Activated CD8-positive, alpha-beta memory T cell treated with anti-CD3 and anti-CD28 coated beads, Interleukin-2, amount 10 ng/mL, durations not matched to agents 7 days and 5 days (primary cell): ENCODE measurements at regions not wholly inside any gene's neighbourhood (a gene's known extent, or its start where the extent isn't known, plus 50 kb on each side); places are given as distances from the start of the nearest gene placed in this dataset.

Source experiments
- ATAC-seq: fragments of 150-1000 bp; cut with Tn5 transposase; one replicate; pipeline ENCODE4 v1.10.0; 2021; ENCODE audit warnings: moderate library complexity
- CTCF ChIA-PET: fragments of 350-600 bp; sonication (Branson Sonifier 250); formaldehyde crosslinking; loops from one replicate; lab custom pipeline; 2021; ENCODE audit warnings: antibody characterized with exemption; lab: Charles Lee
- DNase-seq: peaks from one replicate; pipeline ENCODE4 v3.0.0-alpha.2; 2020
- H3K27ac Mint-ChIP-seq: one replicate; pipeline ENCODE4 v1.8.0; 2021; ENCODE audit warnings: mild to moderate bottlenecking, mixed read lengths
- H3K27me3 Mint-ChIP-seq: one replicate; pipeline ENCODE4 v1.8.0; 2021; ENCODE audit warnings: mixed read lengths
- H3K36me3 Mint-ChIP-seq: one replicate; pipeline ENCODE4 v1.8.0; 2021; ENCODE audit warnings: mild to moderate bottlenecking, mixed read lengths
- H3K4me1 Mint-ChIP-seq: one replicate; pipeline ENCODE4 v1.8.0; 2021; ENCODE audit warnings: mixed read lengths
- H3K4me3 Mint-ChIP-seq: one replicate; pipeline ENCODE4 v1.8.0; 2021; ENCODE audit warnings: mild to moderate bottlenecking, moderate library complexity, mixed read lengths
- H3K9me3 Mint-ChIP-seq: one replicate; pipeline ENCODE4 v1.8.0; 2022; ENCODE audit warnings: low read depth, mixed read lengths

- peaks cover 5% of the 10 kb centered on the region for H3K27me3 Mint-ChIP-seq
- no peaks in the 10 kb centered on the region for H3K36me3 Mint-ChIP-seq
- ATAC-seq (no peak), DNase-seq (no peak)
- CTCF ChIA-PET = no interaction called here
- no peaks in the 10 kb centered on the region for H3K9me3 Mint-ChIP-seq
- no peak overlapping the region for H3K4me3 Mint-ChIP-seq
- no peak overlapping the region for H3K27ac Mint-ChIP-seq
- no peaks in the 10 kb centered on the region for H3K4me1 Mint-ChIP-seq
These were observed 55.0 kb downstream of the RPL37A start for GRCh38 chr2:216553482-216554240.

- Mint-ChIP-seq H3K27me3 (peaks cover 5% of the 10 kb centered on the region), H3K4me1 (no peaks in the 10 kb centered on the region), H3K36me3 (no peaks in the 10 kb centered on the region), H3K9me3 (no peaks in the 10 kb centered on the region), H3K27ac (no peak overlapping the region), H3K4me3 (no peak overlapping the region)
- DNase-seq (no peak), ATAC-seq (no peak)
- CTCF ChIA-PET = no interaction called here
These were observed 55.6 kb downstream of the RPL37A start for GRCh38 chr2:216554286-216554685.

- Mint-ChIP-seq H3K27me3 (peaks cover 5% of the 10 kb centered on the region), H3K27ac (no peak overlapping the region), H3K4me3 (no peak overlapping the region), H3K4me1 (no peaks in the 10 kb centered on the region), H3K9me3 (no peaks in the 10 kb centered on the region), H3K36me3 (no peaks in the 10 kb centered on the region)
- CTCF ChIA-PET = no interaction called here
- DNase-seq (no peak), ATAC-seq (no peak)
These were observed 56.1 kb downstream of the RPL37A start for GRCh38 chr2:216554755-216555154.

DNA sequence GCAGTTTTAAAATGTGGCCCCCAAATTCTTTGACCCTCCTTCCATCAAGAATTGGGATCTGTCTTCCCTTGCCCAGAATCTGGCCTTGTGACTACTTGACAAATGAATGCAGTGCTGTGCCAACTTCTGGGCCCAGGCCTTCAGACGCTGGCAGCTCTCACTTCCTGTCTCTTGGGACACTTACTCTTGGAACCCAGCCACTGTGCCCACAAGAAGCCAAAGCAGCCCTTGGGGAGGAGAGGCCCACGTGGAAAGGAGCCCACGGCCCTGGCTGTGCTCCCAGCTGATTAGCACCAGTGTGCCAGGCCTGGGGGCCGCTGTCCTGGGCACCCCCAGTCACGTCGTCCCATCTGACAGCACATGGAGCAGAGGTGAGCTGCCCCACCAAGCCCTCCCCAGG lies 56.6 kb downstream of the RPL37A start:
- Mint-ChIP-seq H3K9me3 (no peaks in the 10 kb centered on the region), H3K4me3 (no peak overlapping the region), H3K27me3 (peaks cover 6% of the 10 kb centered on the region), H3K27ac (no peak overlapping the region), H3K4me1 (no peaks in the 10 kb centered on the region), H3K36me3 (no peaks in the 10 kb centered on the region)
- CTCF ChIA-PET = no interaction called here
- ATAC-seq = no peak
- no peak for DNase-seq

DNA sequence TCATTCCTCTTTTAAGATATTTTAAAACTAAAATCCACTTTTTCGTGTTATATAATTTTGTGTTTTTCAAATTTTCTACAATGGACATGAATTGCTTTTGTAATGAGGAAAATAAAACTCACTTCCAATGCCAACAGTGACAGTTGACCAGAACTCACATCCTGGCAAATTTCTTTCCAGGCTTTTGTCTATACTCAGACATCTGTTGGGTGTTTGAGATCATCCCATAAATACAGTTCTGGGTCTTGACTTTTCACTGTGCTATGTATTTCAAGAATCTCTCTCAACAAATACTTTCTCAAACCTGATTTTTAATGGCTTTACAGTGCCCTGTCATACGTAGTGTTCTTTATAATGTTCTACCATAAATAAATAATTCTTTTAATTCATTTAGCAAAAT lies 57.6 kb downstream of the RPL37A start:
- H3K4me3 Mint-ChIP-seq = no peak overlapping the region
- no peaks in the 10 kb centered on the region for H3K9me3 Mint-ChIP-seq
- no peak for DNase-seq
- H3K27me3 Mint-ChIP-seq = peaks cover 6% of the 10 kb centered on the region
- ATAC-seq = no peak
- no peak overlapping the region for H3K27ac Mint-ChIP-seq
- H3K36me3 Mint-ChIP-seq = no peaks in the 10 kb centered on the region
- no peaks in the 10 kb centered on the region for H3K4me1 Mint-ChIP-seq
- CTCF ChIA-PET = no interaction called here

GRCh38 chr2:216557413-216557812 lies 58.8 kb downstream of the RPL37A start:
- Mint-ChIP-seq H3K36me3 (no peaks in the 10 kb centered on the region), H3K9me3 (no peaks in the 10 kb centered on the region), H3K27ac (no peak overlapping the region), H3K27me3 (peaks cover 6% of the 10 kb centered on the region), H3K4me3 (no peak overlapping the region), H3K4me1 (no peaks in the 10 kb centered on the region)
- ATAC-seq (no peak), DNase-seq (no peak)
- CTCF ChIA-PET = interaction anchor here (1.0 kb wide), 1 partner anchor 12 kb away, joined by 3 read pairs; no protein-coding TSS in a partner anchor

DNA sequence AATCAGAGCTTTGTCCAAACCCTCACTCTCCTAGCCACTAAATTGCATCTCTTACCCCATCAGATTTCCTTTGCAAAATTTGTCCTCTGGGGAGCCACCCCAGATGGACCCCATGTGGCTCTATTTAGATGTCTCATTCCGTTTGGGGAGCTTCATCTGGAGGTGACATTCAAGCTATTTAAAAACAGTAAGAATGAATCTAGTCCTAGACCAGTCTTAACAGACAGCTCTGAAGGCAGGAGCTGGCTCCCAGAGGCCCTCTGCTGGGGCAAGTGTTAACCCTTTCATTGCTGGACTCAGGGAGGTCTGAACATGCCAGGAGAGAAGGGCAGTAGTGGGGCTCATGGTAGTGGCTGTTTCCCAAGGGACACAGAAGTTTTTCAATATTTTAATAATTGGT lies 59.2 kb downstream of the RPL37A start:
- ATAC-seq = no peak
- Mint-ChIP-seq H3K4me3 (no peak overlapping the region), H3K9me3 (no peaks in the 10 kb centered on the region), H3K27me3 (peaks cover 6% of the 10 kb centered on the region), H3K27ac (no peak overlapping the region), H3K36me3 (no peaks in the 10 kb centered on the region), H3K4me1 (no peaks in the 10 kb centered on the region)
- CTCF ChIA-PET = interaction anchor here (1.0 kb wide), 1 partner anchor 12 kb away, joined by 3 read pairs; no protein-coding TSS in a partner anchor
- no peak for DNase-seq

DNA sequence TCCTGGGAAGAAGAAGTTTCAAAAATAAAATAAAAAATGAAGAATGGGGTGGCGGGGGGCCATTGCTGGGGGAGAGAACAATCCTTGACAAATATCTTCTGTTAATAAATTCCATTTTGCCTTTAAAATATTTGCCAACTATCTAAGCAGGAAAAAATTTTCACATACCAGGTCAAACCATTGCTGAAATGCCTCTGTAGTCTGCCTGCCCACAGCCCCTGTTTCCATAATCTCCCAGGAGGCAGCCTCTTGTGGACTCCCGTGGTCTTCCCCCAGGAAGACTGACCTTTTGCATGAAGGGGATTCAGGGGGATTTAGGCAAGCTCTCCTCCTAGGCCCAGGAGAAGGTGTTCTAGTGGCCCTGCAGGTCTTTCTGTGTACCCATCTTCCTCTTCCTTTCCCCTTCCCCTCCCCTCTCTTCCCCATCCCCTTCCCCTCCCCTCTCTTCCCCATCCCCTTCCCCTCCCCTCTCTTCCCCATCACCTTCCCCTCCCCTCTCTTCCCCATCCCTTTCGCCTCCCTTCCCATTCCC lies 61.0 kb downstream of the RPL37A start:
- DNase-seq = no peak
- ATAC-seq = no peak
- no peaks in the 10 kb centered on the region for H3K4me1 Mint-ChIP-seq
- H3K9me3 Mint-ChIP-seq = no peaks in the 10 kb centered on the region
- CTCF ChIA-PET = no interaction called here
- H3K27me3 Mint-ChIP-seq = peaks cover 6% of the 10 kb centered on the region
- H3K27ac Mint-ChIP-seq = no peak overlapping the region
- no peak overlapping the region for H3K4me3 Mint-ChIP-seq
- no peaks in the 10 kb centered on the region for H3K36me3 Mint-ChIP-seq

- no peaks in the 10 kb centered on the region for H3K4me1 Mint-ChIP-seq
- no peaks in the 10 kb centered on the region for H3K9me3 Mint-ChIP-seq
- CTCF ChIA-PET = no interaction called here
- H3K27me3 Mint-ChIP-seq = peaks cover 6% of the 10 kb centered on the region
- ATAC-seq (no peak), DNase-seq (no peak)
- no peak overlapping the region for H3K4me3 Mint-ChIP-seq
- H3K27ac Mint-ChIP-seq = no peak overlapping the region
- no peaks in the 10 kb centered on the region for H3K36me3 Mint-ChIP-seq
These were observed 62.2 kb downstream of the RPL37A start for GRCh38 chr2:216560838-216561270.

GRCh38 chr2:216562696-216563435 lies 64.2 kb downstream of the RPL37A start:
- no peak for DNase-seq
- Mint-ChIP-seq H3K9me3 (no peaks in the 10 kb centered on the region), H3K4me1 (no peaks in the 10 kb centered on the region), H3K27ac (no peak overlapping the region), H3K4me3 (no peak overlapping the region), H3K36me3 (no peaks in the 10 kb centered on the region), H3K27me3 (peaks cover 16% of the 10 kb centered on the region)
- no peak for ATAC-seq
- CTCF ChIA-PET = interaction anchor here (1.1 kb wide), 1 partner anchor 43 kb away, joined by 4 read pairs; no protein-coding TSS in a partner anchor

DNA sequence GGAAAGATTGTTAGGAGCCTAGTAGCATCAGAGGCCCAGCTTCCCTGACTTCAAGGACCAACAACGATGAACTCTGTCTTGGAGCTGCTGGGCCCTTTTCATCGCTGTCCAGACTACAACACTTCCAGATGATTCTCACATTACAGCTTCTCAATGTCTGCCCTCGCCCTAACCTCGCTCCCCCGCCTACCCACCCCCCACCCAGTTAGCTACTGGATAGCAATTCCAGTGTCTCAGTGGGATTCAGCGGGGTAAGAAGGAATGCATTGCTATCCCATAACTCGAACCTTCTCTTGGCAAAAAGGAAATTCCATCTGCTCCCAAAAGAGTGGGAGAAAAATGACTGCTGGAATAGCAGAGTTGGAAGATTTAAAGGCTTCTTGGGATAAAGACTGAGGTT lies 65.0 kb downstream of the RPL37A start:
- Mint-ChIP-seq H3K27ac (no peak overlapping the region), H3K27me3 (peaks cover 24% of the 10 kb centered on the region), H3K4me1 (no peaks in the 10 kb centered on the region), H3K4me3 (no peak overlapping the region), H3K9me3 (no peaks in the 10 kb centered on the region), H3K36me3 (no peaks in the 10 kb centered on the region)
- ATAC-seq (no peak), DNase-seq (no peak)
- CTCF ChIA-PET = interaction anchor here (1.1 kb wide), 1 partner anchor 44 kb away, joined by 4 read pairs; no protein-coding TSS in a partner anchor

- no peaks in the 10 kb centered on the region for H3K4me1 Mint-ChIP-seq
These were observed 66.0 kb downstream of the RPL37A start for GRCh38 chr2:216564611-216565010.

DNA sequence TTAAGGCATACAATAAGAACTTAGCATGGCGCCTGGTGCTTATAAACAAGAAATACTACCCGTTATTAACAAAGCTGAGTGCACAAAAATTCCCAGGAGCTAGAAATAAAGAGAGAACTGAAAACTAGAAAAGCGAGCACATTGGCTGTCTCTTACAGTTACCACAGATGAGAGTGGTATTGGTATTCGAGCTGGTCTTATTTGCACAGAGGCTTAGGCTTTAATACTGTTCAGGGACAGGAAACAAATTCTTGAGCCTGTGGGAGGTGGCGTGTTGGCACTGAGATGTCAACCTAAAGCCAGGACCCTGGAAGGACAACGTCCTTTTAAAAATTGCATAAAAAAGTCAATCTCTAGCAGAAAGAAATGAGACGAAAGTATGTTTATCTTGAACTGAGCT lies 67.3 kb upstream of the IGFBP2 start:
- H3K4me1 Mint-ChIP-seq = no peaks in the 10 kb centered on the region
- no peak overlapping the region for H3K27ac Mint-ChIP-seq
- no peaks in the 10 kb centered on the region for H3K36me3 Mint-ChIP-seq
- H3K27me3 Mint-ChIP-seq = peaks cover 30% of the 10 kb centered on the region
- CTCF ChIA-PET = no interaction called here
- no peaks in the 10 kb centered on the region for H3K9me3 Mint-ChIP-seq
- DNase-seq (no peak), ATAC-seq (no peak)
- H3K4me3 Mint-ChIP-seq = no peak overlapping the region

More at GRCh38 chr2:216564611-216565010, 66.0 kb downstream of the RPL37A start:
- CTCF ChIA-PET = no interaction called here
- no peak overlapping the region for H3K27ac Mint-ChIP-seq
- ATAC-seq (no peak), DNase-seq (no peak)
- H3K9me3 Mint-ChIP-seq = no peaks in the 10 kb centered on the region
- H3K36me3 Mint-ChIP-seq = no peaks in the 10 kb centered on the region
- H3K27me3 Mint-ChIP-seq = peaks cover 33% of the 10 kb centered on the region
- H3K4me3 Mint-ChIP-seq = no peak overlapping the region

- DNase-seq (no peak), ATAC-seq (no peak)
- Mint-ChIP-seq H3K4me3 (no peak overlapping the region), H3K27me3 (peaks cover 41% of the 10 kb centered on the region), H3K9me3 (no peaks in the 10 kb centered on the region), H3K4me1 (no peaks in the 10 kb centered on the region), H3K27ac (no peak overlapping the region), H3K36me3 (no peaks in the 10 kb centered on the region)
- CTCF ChIA-PET = no interaction called here
These were observed 64.6 kb upstream of the IGFBP2 start for GRCh38 chr2:216568576-216568975.
